ENCODE measurements at regions not wholly inside any gene's neighbourhood (a gene's known extent, or its start where the extent isn't known, plus 50 kb on each side); places are given as distances from the start of the nearest gene placed in this dataset.
"Not testable (repeated sequence)": the region's sequence is repeated elsewhere in the genome, so short reads cannot be mapped to it uniquely, and the experiment has no call there.

- TF ChIP-seq, protein P1, sequence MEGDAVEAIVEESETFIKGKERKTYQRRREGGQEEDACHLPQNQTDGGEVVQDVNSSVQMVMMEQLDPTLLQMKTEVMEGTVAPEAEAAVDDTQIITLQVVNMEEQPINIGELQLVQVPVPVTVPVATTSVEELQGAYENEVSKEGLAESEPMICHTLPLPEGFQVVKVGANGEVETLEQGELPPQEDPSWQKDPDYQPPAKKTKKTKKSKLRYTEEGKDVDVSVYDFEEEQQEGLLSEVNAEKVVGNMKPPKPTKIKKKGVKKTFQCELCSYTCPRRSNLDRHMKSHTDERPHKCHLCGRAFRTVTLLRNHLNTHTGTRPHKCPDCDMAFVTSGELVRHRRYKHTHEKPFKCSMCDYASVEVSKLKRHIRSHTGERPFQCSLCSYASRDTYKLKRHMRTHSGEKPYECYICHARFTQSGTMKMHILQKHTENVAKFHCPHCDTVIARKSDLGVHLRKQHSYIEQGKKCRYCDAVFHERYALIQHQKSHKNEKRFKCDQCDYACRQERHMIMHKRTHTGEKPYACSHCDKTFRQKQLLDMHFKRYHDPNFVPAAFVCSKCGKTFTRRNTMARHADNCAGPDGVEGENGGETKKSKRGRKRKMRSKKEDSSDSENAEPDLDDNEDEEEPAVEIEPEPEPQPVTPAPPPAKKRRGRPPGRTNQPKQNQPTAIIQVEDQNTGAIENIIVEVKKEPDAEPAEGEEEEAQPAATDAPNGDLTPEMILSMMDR (conservative IDR thresholded peaks at IDR 0.05; ENCODE audit: low read depth, low read length): no peak
- DNase-seq (ENCODE audit: low read depth): no peak
- H3K4me3 ChIP-seq (ENCODE audit: low read depth, low read length): no peak overlapping the region
Observed at GRCh38 chr2:241966647-241967466, 97.3 kb downstream of the RTP5 start.

- TF ChIP-seq, protein P1 (conservative IDR thresholded peaks at IDR 0.05; ENCODE audit: low read depth, low read length): no peak
- no peak for DNase-seq (ENCODE audit: low read depth)
- no peak overlapping the region for H3K4me3 ChIP-seq (ENCODE audit: low read depth, low read length)
Observed at GRCh38 chr2:241967467-241968144, 98.1 kb downstream of the RTP5 start.

DNA sequence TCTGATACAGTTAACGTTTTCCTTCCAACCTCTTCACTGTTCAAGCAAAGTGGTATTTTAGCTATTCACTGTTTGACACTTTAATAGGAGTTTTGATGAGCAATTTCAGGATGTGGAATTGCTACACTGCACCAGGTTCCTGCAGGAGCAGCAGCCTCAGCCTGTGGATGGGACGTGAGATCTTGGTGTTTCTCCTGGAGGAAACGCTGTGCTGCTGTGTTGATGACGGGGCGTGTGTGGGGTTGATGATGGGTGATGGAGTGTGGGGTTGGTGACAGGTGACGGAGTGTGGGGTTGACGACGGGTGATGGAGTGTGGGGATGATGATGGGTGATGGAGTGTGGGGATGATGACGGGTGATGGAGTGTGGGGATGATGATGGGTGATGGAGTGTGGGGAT, 98.9 kb downstream of the RTP5 start:
- no peak overlapping the region for H3K4me3 ChIP-seq (ENCODE audit: low read depth, low read length)
- no peak for DNase-seq (ENCODE audit: low read depth)
- TF ChIP-seq, protein P1 (conservative IDR thresholded peaks at IDR 0.05; ENCODE audit: low read depth, low read length): no peak

- H3K4me3 ChIP-seq (ENCODE audit: low read depth, low read length); DNase-seq (ENCODE audit: low read depth): not testable (repeated sequence)
Observed at GRCh38 chr2:241969182-241969581, 99.7 kb downstream of the RTP5 start.

DNA sequence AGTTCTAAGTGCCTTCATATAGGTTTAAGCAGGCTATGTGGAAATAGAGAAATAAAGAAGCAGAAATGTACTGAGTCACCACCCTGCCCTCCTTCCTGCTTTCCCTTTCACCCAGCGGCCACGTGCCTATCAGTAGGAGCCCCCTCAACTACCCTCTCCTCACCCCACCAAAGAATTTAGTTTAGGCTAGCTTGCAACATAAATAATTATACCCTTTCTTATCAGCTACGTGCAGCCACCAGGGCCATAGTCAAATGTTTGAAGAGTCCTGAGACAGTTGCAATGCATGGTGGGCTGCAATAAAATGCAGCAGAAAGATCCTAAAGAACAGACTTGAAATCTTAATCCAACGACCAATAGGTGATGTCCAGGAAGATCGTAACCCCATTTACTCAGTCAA, 101.2 kb downstream of the RTP5 start:
- TF ChIP-seq, protein P1 (conservative IDR thresholded peaks at IDR 0.05; ENCODE audit: low read depth, low read length): no peak
- no peak for DNase-seq (ENCODE audit: low read depth)

DNA sequence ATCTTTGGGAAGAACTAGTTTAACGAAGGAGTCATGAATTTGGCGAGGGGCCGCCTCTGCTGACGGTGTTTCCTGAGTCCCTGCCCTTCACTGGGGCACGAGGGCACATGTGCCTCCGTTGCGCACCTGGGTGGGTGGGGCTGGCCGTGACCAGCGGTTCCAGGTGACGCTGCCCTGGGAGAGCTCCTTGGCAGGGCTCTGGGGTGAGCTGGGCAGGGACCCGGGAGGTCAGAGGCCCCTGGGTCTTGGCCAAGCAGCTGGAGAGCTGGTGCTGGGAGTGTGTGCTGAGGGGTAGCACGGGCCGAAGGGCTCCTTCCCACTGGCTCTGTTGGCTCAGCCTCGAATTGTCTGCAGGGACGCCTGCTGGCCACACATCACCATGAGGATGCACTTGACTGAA, 104.6 kb downstream of the RTP5 start:
- DNase-seq (ENCODE audit: low read depth): no peak
- TF ChIP-seq, protein P1 (conservative IDR thresholded peaks at IDR 0.05; ENCODE audit: low read depth, low read length): no peak
- H3K4me3 ChIP-seq (ENCODE audit: low read depth, low read length): no peak overlapping the region

More for the DNA sequence above, 101.2 kb downstream of the RTP5 start:
- no peak overlapping the region for H3K4me3 ChIP-seq (ENCODE audit: low read depth, low read length)

DNA sequence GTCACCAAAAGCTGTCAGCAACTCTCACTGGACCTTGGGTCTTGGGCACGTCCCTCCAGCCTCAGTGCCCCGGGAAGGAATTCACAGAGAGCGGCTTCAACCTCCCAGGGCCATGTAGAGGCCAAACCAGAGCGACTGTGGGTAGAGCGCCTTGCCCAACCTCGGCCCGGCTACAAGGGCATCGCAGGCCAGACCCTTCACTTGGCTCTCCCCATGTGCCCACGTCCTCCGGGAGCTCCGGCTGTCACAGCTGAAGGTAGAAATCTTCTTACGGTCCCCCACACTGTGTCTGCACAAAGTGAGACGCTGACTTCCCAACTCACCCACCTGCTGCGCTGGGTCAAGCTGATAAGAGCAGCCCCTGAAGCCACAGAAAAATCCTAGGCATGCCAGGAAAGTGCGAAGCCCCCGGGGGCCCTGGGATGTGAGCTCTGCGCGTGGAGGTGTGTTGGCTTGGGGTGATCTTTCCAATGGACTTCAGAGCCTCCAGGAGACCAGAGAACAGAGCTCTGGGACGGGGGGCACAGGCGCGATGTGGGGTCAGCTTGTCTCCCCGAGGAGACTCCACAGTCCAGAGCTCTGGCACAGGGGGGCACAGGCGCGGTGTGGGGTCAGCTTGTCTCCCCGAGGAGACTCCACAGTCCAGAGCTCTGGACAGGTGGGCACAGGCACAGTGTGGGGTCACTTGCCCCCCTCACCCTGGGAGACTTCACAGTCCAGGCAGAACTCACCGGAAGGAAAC, 105.5 kb downstream of the RTP5 start:
- TF ChIP-seq, protein P1 (conservative IDR thresholded peaks at IDR 0.05; ENCODE audit: low read depth, low read length): no peak
- H3K4me3 ChIP-seq (ENCODE audit: low read depth, low read length): no peak overlapping the region

More for the DNA sequence above, 105.5 kb downstream of the RTP5 start:
- no peak for DNase-seq (ENCODE audit: low read depth)

Data from choroid plexus epithelial cell (primary cell).